ENCODE measurements at regions not wholly inside any gene's neighbourhood (a gene's known extent, or its start where the extent isn't known, plus 50 kb on each side); places are given as distances from the start of the nearest gene placed in this dataset.

DNA sequence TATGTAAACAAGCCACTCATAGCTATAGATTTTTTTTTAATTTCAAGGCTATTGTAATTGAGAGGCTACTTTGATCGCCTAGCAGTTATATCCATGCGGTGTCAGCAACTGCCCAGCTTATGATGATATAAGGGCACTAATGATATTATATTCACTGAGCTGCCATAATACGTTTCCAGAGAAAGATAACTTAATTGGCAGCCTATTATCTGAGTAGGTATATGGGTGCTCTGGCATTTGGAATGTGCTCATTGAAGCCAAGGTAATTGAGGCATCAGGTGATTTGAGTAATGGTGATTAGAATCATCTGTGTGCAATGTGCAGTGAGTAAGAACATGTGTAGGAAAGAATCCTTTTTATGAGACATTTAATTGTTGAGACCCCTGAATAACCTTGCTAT, 490.0 kb downstream of the CENPC start:
- no peak for TF ChIP-seq RARB (CRISPR knock-in tag; IDR thresholded peaks at IDR 0.05)
- TF ChIP-seq ZNF8 (CRISPR knock-in tag; IDR thresholded peaks at IDR 0.05), result no peak
- no peak for TF ChIP-seq CSDC2 (CRISPR knock-in tag; IDR thresholded peaks at IDR 0.05)
- no peak for TF ChIP-seq TCF4 (CRISPR knock-in tag; IDR thresholded peaks at IDR 0.05; ENCODE audit: borderline replicate concordance)
